ENCODE measurements at regions not wholly inside any gene's neighbourhood (a gene's known extent, or its start where the extent isn't known, plus 50 kb on each side); places are given as distances from the start of the nearest gene placed in this dataset.

GRCh38 chrX:30957753-30958152, 68.7 kb upstream of the TAB3 start:
- DNase-seq (ENCODE audit: low spot score): no peak
- intact Hi-C loops (cut with DNase I): no loop called here
- ATAC-seq: no peak

- intact Hi-C loops (cut with DNase I): no loop called here
- DNase-seq (ENCODE audit: low spot score): no peak
- ATAC-seq: no peak
Measured at GRCh38 chrX:30955687-30956086, 66.6 kb upstream of the TAB3 start.

GRCh38 chrX:30951003-30951402, 61.9 kb upstream of the TAB3 start:
- DNase-seq (ENCODE audit: low spot score): no peak
- no peak for ATAC-seq
- intact Hi-C loops (cut with DNase I): no loop called here

GRCh38 chrX:30950391-30950790, 61.3 kb upstream of the TAB3 start:
- intact Hi-C loops (cut with DNase I): no loop called here
- no peak for ATAC-seq
- DNase-seq (ENCODE audit: low spot score): no peak

- intact Hi-C loops (cut with DNase I): no loop called here
- no peak for ATAC-seq
- DNase-seq (ENCODE audit: low spot score): no peak
Measured at GRCh38 chrX:30949554-30949953, 60.5 kb upstream of the TAB3 start.

- ATAC-seq: no peak
- intact Hi-C loops (cut with DNase I): no loop called here
- DNase-seq (ENCODE audit: low spot score): no peak
Measured at GRCh38 chrX:30948626-30949025, 59.6 kb upstream of the TAB3 start.

GRCh38 chrX:30948051-30948450, 59.0 kb upstream of the TAB3 start:
- intact Hi-C loops (cut with DNase I): no loop called here
- DNase-seq (ENCODE audit: low spot score) (no peak), ATAC-seq (no peak)

GRCh38 chrX:30943984-30944383, 54.9 kb upstream of the TAB3 start:
- ATAC-seq: no peak
- no peak for DNase-seq (ENCODE audit: low spot score)
- intact Hi-C loops (cut with DNase I): no loop called here

- DNase-seq (ENCODE audit: low spot score) (no peak), ATAC-seq (no peak)
- intact Hi-C loops (cut with DNase I): no loop called here
Measured at GRCh38 chrX:30941898-30942297, 52.8 kb upstream of the TAB3 start.

- no peak for ATAC-seq
- no peak for DNase-seq (ENCODE audit: low spot score)
- intact Hi-C loops (cut with DNase I): no loop called here
Measured at GRCh38 chrX:30939928-30940327, 50.9 kb upstream of the TAB3 start.

Measured in sciatic nerve (tissue), 2 donors.